NCI-H510A treated with DMSO at 0.1 percent for 48 hours (cell line): ENCODE measurements at regions not wholly inside any gene's neighbourhood (a gene's known extent, or its start where the extent isn't known, plus 50 kb on each side); places are given as distances from the start of the nearest gene placed in this dataset.
"Not testable (repeated sequence)": the region's sequence is repeated elsewhere in the genome, so short reads cannot be mapped to it uniquely, and the experiment has no call there.

ENCODE experiments used
- DNase-seq: peaks from one replicate; lab custom pipeline; 2025; lab: John Stamatoyannopoulos, UW

GRCh38 chr11:69869311-69869939, 50.2 kb upstream of the FGF3 start:
- no peak for DNase-seq

GRCh38 chr11:69870766-69871165, 51.5 kb upstream of the FGF3 start:
- DNase-seq = no peak

- no peak for DNase-seq
These were observed 54.2 kb upstream of the FGF3 start for GRCh38 chr11:69873166-69874077.

- DNase-seq = no peak
These were observed 55.2 kb upstream of the FGF3 start for GRCh38 chr11:69874178-69874983.

- DNase-seq = no peak
These were observed 55.9 kb upstream of the FGF3 start for GRCh38 chr11:69874984-69875624.

- DNase-seq = no peak
These were observed 56.8 kb upstream of the FGF3 start for GRCh38 chr11:69876013-69876412.

GRCh38 chr11:69877235-69877634, 58.0 kb upstream of the FGF3 start:
- DNase-seq = no peak

GRCh38 chr11:69877704-69878103, 58.5 kb upstream of the FGF3 start:
- DNase-seq = not testable (repeated sequence)

GRCh38 chr11:69878144-69878883, 59.1 kb upstream of the FGF3 start:
- DNase-seq = no peak

- no peak for DNase-seq
These were observed 59.9 kb upstream of the FGF3 start for GRCh38 chr11:69878927-69879728.

- DNase-seq = no peak
These were observed 60.5 kb upstream of the FGF3 start for GRCh38 chr11:69879729-69880005.

- DNase-seq = no peak
These were observed 61.0 kb upstream of the FGF3 start for GRCh38 chr11:69880041-69880825.

- DNase-seq = no peak
These were observed 61.7 kb upstream of the FGF3 start for GRCh38 chr11:69880826-69881445.

GRCh38 chr11:69881467-69882269, 62.5 kb upstream of the FGF3 start:
- DNase-seq = no peak

- DNase-seq = no peak
These were observed 63.0 kb upstream of the FGF3 start for GRCh38 chr11:69882270-69882608.

GRCh38 chr11:69883292-69884255, 64.4 kb upstream of the FGF3 start:
- DNase-seq = no peak

GRCh38 chr11:69884286-69884685, 65.1 kb upstream of the FGF3 start:
- DNase-seq = no peak

- no peak for DNase-seq
These were observed 65.5 kb upstream of the FGF3 start for GRCh38 chr11:69884751-69885150.
